GM23248 (cell line): ENCODE measurements at regions not wholly inside any gene's neighbourhood (a gene's known extent, or its start where the extent isn't known, plus 50 kb on each side); places are given as distances from the start of the nearest gene placed in this dataset.

Experiments used
- EZH2 ChIP-seq: fragments of 200-600 bp; sonication (generic); IDR thresholded peaks from 2 replicates; pipeline ENCODE4 v1.6.1; 2018; ENCODE audit warnings: antibody characterized with exemption, mild to moderate bottlenecking; ENCODE audit not compliant: insufficient read depth, poor library complexity, severe bottlenecking
- EZH2phosphoT487 ChIP-seq: fragments of 200-600 bp; sonication (generic); IDR thresholded peaks from 2 replicates; pipeline ENCODE4 v1.6.1; 2018; ENCODE audit warnings: antibody characterized with exemption, moderate library complexity, mild to moderate bottlenecking, low read depth; ENCODE audit not compliant: insufficient read depth

DNA sequence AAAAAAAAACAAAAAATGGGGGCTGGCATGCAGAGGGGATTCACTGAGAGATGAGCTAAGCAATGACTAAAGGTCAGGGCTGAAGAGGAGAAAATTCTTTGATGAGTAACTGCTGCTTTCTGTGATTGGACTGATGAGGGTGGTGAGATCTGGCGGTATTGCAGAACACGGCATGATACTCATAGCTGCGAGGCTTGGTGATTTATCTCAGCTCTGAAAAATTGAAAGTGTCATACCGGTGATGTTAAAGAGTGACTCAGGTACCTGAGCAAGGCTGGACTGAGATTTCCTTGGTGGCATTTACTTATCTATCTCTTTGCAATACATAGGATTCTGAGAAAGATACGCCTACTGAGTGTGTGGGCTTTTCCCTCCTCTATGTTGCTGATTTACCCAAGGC is 204.1 kb upstream of the DDX53 start:
- TF ChIP-seq EZH2 (no peak), EZH2phosphoT487 (no peak)
